ENCODE measurements at regions not wholly inside any gene's neighbourhood (a gene's known extent, or its start where the extent isn't known, plus 50 kb on each side); places are given as distances from the start of the nearest gene placed in this dataset.

GRCh38 chr3:20760981-20761380, 575.0 kb upstream of the SGO1 start:
- TF ChIP-seq SP1 (IDR thresholded peaks at IDR 0.05) (no peak), HDGF (IDR thresholded peaks at IDR 0.05; ENCODE audit: borderline replicate concordance) (no peak), FOXK2 (IDR thresholded peaks at IDR 0.05) (no peak), ZNF384 (IDR thresholded peaks at IDR 0.05) (no peak), FOXA1 (IDR thresholded peaks at IDR 0.05) (no peak), SUZ12 (IDR thresholded peaks at IDR 0.05) (no peak), ELF4 (IDR thresholded peaks at IDR 0.05) (no peak), FOXM1 (IDR thresholded peaks at IDR 0.05; ENCODE audit: borderline replicate concordance) (no peak)

Data from HEK293T (cell line).